Stimulated activated CD4-positive, alpha-beta T cell treated with anti-CD3 and anti-CD28 coated beads, Interleukin-4, amount 100 ng/mL, for 4 hours (primary cell): ENCODE measurements at regions not wholly inside any gene's neighbourhood (a gene's known extent, or its start where the extent isn't known, plus 50 kb on each side); places are given as distances from the start of the nearest gene placed in this dataset.

ENCODE experiments used
- DNase-seq, 2 experiments: peaks; one replicate each; pipeline ENCODE4 v3.0.0-alpha.2; 2020

DNA sequence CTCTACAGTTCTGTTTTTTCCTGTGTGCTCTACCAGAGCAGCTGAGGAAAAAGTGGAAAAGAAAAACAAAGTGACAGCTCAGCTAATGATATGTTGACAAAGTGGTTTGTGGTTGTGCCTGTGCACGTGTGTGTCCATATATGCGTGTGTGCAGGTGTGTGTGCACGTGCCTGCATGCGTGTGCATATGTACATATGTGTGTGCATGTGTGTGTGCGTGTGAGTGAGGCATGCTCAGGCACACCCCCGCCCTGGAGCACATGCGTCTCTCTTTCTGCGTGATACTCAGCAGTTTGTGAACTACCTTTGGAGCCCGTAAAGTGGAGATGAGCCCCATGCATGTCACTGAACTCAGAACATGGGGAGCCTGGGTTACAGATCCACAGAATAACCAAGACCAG, 84.5 kb upstream of the GPR26 start:
- no peak for DNase-seq

- peak; percentile 34 to 57 for DNase-seq
Measured at GRCh38 chr10:123582084-123582989, 83.8 kb upstream of the GPR26 start.

DNA sequence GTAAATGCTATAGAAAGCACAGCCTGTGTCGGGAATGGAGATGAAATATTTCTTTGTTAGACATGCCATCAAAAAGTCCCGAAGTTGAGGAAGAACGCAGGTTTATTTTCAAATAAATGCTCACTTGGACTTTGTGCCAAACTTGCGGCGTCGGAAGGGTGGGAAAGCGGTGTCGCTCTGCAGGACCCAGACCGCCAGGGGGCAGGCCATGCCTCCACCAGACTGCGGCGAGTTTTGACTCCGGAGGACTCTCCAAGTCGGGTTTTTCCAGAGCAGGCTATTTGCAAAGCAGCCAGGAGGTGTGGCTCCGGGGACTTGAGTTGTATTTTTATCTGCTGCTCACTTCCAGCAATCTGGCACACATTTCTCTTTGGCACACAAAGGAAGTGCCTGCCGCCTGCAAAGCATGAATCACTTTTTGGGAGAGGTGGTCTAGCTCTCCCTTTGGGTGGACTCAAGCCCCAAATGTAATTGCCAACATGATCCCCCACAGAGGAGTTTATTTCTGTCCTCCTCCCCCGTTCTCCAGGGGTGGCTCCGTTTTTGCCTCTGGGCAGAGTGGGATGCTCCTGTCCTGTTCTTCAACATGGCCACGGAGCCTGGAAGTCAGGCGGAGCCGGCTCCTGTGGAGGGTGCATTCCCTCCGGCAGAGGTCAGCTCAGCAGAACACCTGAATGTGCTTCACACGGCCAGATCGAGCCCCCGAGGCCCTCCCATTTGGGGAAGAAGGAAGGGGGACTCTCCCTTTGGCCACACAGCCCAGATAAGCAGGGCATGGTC, 82.3 kb upstream of the GPR26 start:
- DNase-seq: peak in 1 of 2 experiments; percentile 24

DNA sequence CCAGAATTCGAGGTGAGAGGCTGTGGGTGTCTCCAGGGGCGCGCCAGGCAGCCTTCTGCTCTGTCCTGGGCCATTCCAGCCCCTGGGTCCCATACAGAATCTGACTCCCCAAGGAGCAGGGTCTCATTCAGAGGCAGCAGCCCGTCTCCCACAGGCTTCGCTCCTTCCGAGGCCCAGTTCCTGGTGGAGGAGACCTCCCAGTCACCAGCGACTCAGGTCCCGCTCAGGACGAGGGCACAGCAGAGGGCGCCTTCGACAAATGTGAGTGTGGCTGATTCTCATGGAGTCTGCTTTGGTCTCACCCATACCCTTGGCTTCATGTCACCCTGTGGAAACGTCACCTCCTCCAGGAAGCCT, 81.8 kb upstream of the GPR26 start:
- DNase-seq: no peak

DNA sequence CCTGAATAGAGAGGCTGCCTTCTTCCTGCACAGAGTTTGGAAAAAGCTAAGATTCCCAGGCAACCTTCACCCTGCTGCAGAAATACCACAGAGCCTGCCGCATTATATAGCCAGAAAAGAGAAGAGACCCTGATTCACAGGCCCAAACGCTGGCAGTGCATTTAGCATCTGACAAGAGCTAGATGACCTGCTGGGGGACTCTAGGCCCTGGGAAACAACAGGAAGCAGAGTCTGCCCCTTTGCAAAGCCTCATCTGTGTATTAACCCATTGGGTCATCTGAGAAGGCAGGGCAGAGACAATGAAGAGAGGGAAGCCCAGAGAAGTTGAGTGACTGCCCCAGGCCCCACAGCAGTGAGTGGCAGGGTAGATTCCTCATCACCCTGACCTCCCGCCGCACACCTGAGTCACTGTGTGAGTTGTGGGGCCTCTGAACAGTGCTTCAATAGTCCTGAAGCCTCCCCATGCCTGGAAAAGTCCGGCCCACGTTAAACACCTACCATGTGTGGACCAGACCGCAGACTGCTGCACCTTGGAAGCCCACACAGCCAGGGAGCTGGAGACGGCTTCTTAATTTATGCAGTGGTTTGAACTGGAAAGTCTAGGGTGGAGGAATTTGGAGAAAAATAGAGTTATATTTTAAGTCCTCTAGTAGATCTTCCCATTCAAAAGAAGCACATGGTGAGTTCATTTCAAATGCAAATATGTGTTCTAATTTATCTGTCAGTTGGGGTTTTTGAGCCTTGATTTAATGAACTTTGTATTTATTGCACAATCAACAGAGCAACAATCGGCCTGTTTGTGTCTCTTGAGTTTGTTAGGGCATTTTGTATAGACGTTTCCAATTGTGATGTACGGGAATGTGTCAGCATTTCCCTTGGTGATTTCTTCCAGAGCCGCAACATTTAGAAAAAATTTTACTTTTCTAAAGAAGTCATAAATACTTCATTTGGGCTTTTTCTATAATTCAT, 80.4 kb upstream of the GPR26 start:
- DNase-seq: no peak

DNA sequence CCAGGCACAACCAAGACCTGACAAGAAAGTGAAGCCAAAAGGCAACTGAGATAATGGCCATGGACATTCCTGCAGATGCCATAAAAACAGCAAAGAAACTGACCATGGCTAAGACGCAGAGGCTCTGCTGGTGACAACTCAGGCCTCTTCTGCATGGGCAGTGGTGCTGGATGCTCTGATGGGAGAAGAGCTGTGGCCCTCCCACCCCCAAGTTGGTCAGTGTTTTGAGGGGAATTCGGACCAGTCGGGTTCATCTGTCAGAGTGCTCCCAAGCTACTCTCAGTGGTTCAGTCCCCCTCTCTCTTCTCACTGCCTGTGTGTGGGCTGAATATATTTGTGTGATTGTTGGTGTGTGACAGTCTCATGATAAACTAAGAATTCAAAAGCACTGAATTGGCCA, 79.0 kb upstream of the GPR26 start:
- DNase-seq: no peak

DNA sequence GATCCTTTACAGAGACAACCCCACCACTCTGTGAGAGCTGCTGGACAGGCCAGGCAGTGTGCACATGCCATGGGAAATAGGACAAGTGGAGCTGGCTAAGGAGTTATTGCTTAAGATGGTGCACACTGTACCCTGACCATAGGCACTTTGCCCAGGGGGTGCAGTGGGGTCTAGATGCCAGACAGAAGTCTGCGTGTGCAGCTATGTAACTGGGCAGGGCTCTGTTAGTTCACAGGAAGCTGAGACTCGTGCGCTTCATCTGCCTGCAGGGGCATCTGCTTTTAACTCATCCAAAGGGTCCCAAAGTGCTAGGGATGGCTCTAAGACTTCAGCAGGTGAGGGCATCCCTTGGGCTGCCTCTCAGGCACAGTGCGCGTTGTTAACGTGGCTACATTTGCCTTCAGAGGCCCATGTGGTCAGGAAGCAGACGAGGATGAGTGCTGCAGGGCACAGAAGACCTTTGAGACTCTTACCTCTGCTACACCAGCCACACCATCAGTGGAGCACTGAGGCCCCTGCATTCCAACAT, 77.7 kb upstream of the GPR26 start:
- DNase-seq: no peak

GRCh38 chr10:123595661-123596060, 70.5 kb upstream of the GPR26 start:
- no peak for DNase-seq

- no peak for DNase-seq
Measured at GRCh38 chr10:123597676-123598075, 68.5 kb upstream of the GPR26 start.

DNA sequence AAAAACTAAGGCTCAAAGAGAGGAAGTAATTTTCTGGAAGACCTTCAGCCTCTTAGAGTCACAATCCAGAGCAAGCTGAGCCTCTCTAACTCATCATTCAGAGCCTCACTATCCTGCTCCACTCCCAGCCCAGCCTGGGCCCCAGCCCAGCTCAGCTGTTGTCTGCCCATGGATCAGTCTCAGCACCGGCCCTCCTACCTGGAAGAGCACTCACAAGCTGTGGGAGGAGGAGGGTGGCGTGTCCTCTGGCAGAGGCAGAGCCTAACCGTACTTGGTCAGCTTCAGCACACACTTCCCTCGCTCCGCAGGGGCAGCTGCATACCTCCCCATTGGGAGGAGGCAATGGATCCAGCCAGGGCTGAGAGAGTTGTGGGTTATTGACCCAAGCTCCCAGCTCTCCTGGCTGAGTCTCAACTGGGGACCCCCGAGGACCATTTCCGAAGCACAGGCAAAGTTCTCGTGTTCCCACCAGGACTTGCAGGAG, 66.7 kb upstream of the GPR26 start:
- DNase-seq: no peak

DNA sequence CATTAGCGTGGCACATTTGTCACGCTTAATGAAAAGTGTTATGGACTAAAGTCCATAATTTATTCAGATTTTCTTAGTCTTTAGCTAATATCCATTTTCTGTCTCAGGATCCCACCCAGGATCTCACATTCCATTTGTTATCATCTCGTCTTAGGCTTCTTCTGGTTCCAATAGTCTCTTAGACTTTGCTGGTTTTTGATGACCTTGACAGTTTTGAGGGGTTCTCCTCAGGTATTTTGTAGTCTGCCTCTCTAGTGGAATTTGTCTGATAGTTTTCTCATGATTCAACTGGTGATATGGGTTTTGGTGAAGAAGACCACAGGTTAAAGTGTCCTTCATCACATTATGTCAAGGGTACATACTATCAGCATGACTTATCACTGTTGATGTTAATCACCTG, 66.0 kb upstream of the GPR26 start:
- no peak for DNase-seq

DNA sequence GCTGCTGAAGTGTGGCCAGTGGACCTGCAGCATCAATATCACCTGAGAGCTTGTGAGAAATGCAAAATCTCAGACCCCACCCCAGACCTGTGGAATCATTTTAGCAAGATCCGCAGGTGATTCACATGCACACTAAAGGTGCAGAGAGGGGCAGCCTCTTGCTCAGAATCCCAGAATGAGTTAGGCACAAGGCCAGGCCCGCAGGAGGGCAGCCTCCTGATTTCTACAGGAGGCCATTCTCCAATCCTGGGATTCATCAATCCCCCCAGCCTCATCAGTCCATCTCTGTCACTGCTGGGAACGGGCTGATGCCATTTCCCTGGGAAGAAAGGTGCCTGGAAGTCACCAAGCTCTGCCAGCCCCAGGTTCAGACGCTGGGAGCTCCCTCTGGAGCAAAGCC, 63.0 kb upstream of the GPR26 start:
- no peak for DNase-seq

GRCh38 chr10:123604506-123604905, 61.6 kb upstream of the GPR26 start:
- DNase-seq: no peak

DNA sequence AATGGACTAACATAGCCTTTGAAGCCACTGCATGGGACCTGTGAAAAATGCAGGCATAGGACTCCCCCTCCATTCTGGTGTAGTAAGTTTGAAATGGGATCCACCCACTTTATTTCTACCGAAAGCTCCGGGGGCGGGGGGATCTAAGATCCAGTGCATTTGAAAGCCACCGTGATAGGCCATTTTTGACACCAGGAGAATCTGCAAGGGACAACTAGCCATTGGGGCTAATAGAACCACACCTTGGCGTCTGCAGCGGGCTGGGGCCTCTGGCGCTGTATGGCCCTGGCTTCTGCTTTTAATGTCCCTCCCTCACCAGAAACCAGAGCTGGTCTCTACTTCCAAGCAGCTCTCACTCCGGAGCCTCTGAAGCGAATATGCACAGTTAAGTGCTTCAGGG, 60.1 kb upstream of the GPR26 start:
- DNase-seq: no peak

- no peak for DNase-seq
Measured at GRCh38 chr10:123606955-123607354, 59.2 kb upstream of the GPR26 start.

GRCh38 chr10:123607386-123607785, 58.8 kb upstream of the GPR26 start:
- DNase-seq: no peak

GRCh38 chr10:123608047-123608446, 58.1 kb upstream of the GPR26 start:
- no peak for DNase-seq

DNA sequence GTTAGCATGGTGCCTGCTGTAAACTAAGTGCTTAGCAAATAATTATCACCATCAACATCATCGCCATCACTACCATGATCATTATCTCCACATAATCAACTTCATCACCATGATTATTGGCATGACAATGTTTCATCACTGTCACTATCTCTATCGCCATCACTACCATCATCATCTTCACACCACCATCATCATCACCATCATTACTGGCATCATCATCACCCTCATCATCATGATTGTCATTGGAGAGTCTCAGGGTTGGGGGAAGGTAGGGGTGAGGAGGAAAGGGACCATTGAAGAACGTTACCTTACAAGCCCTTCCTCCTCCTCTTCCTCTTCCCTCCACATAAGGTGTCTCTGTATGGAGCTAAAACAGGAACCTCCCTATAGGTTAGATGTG, 54.9 kb upstream of the GPR26 start:
- no peak for DNase-seq

DNA sequence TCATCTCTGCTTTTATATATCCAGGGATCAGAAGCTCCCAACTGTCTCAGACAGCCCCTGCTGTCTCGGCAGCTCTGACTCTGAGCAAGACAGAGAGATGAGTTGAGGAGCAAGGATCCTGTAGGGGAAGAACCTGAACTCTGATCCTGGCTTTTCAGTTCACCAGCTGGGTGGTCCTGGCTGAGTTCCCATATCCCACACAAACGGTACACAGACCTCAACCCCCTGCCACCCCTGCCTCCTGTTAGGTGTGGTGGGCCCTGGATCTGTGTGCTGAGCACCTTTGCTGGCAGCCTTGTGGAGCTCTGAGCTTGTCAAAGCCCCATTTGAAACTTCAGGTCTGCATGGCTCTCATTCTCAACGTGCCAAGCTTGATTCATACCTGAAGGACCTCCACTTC, 54.3 kb upstream of the GPR26 start:
- DNase-seq: no peak

DNA sequence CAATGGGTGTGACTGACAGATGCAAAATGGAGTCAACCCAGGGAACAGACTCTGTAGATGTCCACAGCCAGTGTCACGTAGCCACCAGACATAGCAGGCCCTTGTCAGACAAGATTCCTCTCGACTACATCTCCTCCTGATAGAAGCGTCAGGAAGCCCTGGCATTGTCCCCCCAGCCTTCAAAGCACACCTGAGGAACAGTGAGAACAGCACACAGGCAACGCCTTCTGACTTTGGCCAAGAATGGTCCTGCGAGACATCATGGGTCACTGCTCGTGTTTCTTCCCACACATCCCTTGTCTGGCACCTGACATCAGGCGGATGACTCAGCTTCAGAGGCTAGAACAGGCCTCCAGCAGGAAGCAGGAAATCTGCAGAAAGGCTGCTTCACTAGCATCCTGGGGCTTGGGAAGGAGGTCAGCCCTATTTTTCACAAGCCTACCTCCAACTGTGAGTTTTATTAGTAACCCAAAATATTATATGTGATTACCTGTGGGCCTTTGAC, 52.8 kb upstream of the GPR26 start:
- no peak for DNase-seq

GRCh38 chr10:123614888-123615287, 51.3 kb upstream of the GPR26 start:
- DNase-seq: peak; percentile 9 to 28
